Rectal smooth muscle tissue (tissue), 1 donor: ENCODE measurements at regions not wholly inside any gene's neighbourhood (a gene's known extent, or its start where the extent isn't known, plus 50 kb on each side); places are given as distances from the start of the nearest gene placed in this dataset.

ENCODE experiments used
- H3K27ac ChIP-seq: one replicate; pipeline ENCODE4 v1.7.0; 2013; ENCODE audit warnings: low read depth, low read length, inconsistent platforms
- H3K27me3 ChIP-seq: one replicate; pipeline ENCODE4 v1.7.0; 2013; ENCODE audit warnings: low read length; ENCODE audit not compliant: control insufficient read depth, insufficient read depth
- H3K36me3 ChIP-seq: one replicate; pipeline ENCODE4 v1.7.0; 2013; ENCODE audit warnings: low read length; ENCODE audit not compliant: control insufficient read depth, insufficient read depth
- H3K4me1 ChIP-seq: one replicate; pipeline ENCODE4 v1.7.0; 2013; ENCODE audit warnings: low read length; ENCODE audit not compliant: control insufficient read depth, insufficient read depth
- H3K4me3 ChIP-seq: one replicate; pipeline ENCODE4 v1.7.0; 2013; ENCODE audit warnings: low read length
- H3K9ac ChIP-seq: one replicate; pipeline ENCODE4 v1.7.0; 2013; ENCODE audit warnings: low read length

DNA sequence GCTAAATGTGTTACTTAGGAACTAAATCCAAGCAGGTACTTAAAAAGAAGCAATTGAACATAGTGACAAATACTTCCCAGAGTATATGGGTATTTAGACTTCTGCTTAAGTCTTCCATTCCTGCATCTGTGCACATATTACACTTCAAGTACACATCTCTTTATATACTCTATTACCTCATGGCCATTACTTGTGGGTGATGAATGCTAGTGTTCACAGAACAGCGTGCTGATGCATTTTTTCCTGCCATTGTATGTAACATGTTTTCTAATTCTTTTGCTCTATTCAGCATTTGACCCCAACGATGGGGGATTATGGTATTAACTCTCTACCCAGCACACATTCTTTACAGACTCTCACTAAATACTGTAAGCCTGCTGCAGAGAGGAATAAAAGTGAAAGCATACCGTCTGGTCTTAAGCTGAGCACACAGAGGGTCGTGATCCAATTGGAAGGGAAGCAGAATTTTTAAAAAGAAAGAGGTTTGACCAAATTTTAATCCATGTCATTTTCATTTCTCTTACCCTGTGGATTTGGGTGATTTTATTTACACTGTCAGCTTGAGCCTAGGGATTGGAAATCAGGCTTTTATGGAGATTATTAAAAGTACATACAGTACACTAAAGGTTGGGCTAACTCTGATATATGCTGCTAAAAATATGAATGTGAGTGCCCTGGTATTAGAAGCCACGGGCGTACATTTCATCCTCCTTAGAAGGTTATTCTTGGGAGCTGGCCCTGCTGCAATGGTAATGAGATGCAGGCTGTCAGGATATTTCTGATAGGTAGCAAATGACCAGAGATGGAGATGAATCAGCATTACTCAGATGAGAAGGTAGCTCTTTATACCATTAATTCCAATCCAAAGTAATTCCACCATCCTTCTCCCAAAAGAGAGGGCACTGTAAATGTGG, 95.5 kb upstream of the PROX1 start:
- no peaks in the 10 kb centered on the region for H3K27me3 ChIP-seq
- no peak overlapping the region for H3K4me3 ChIP-seq
- no peaks in the 10 kb centered on the region for H3K36me3 ChIP-seq
- no peak overlapping the region for H3K27ac ChIP-seq
- H3K9ac ChIP-seq, result no peak overlapping the region
- H3K4me1 ChIP-seq, result no peaks in the 10 kb centered on the region

DNA sequence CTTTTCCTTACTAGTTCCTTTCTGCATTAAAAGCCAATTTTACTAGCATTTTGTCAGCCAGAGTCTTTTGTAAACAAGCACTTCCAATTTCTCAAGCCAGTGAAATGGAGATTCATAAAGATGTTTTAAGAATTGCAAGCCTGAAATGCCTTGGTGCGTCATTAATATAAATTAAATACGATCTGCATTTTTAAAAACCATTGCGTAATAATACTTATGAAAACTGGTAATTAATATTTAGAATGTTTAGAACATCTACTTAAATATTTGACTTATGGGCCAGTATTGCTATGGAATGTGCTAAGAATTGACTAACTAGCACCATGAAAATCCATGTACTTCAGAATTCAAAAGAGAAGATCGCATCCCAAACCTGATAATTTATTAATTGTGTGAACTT, 89.1 kb upstream of the PROX1 start:
- no peaks in the 10 kb centered on the region for H3K27me3 ChIP-seq
- H3K9ac ChIP-seq, result no peak overlapping the region
- no peaks in the 10 kb centered on the region for H3K4me1 ChIP-seq
- H3K36me3 ChIP-seq, result no peaks in the 10 kb centered on the region
- no peak overlapping the region for H3K4me3 ChIP-seq
- no peak overlapping the region for H3K27ac ChIP-seq

DNA sequence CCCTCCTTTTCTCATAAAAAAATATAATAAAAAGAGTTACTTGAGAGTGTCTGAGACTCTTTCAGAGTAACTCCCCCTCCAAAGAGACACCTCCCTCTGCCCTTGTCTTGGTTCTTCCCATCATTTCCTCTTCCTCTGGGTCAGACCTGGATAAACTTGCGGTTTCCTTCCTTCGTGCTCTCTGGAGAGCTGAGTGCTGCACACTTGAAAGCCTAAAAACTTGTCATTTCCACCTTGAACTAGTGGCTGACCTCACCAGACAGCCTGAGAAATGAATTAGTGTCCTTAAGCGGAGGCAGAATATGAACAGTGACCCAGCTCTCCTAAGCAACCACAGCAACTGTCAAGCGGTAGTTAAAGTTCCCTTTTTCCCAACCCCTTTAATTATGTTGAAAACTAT, 88.4 kb upstream of the PROX1 start:
- Histone ChIP-seq H3K4me1 (no peaks in the 10 kb centered on the region), H3K9ac (no peak overlapping the region), H3K27ac (no peak overlapping the region), H3K4me3 (no peak overlapping the region), H3K27me3 (no peaks in the 10 kb centered on the region), H3K36me3 (no peaks in the 10 kb centered on the region)

DNA sequence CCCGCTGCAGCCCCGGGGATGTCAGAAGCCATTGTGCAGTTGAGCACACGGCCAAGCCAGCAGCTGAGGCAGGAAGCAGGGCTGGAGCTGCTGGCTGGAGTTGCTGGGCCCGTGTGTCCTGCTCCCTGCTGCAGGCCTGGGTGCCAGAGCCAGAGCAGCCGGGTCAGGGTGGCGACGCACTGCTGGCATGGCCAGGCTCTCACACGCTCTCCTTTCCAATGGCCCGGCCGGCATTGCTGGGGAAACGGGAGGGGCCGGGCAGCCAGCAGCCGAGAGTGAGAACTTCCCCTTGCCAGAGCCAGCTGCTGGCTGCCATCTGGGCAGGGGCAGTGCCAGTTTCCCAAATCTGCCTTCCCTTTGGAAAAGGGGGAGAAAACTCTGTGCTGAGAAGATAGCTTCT, 82.4 kb upstream of the PROX1 start:
- Histone ChIP-seq H3K4me1 (no peaks in the 10 kb centered on the region), H3K27ac (no peak overlapping the region), H3K9ac (no peak overlapping the region), H3K4me3 (no peak overlapping the region), H3K36me3 (no peaks in the 10 kb centered on the region), H3K27me3 (no peaks in the 10 kb centered on the region)

DNA sequence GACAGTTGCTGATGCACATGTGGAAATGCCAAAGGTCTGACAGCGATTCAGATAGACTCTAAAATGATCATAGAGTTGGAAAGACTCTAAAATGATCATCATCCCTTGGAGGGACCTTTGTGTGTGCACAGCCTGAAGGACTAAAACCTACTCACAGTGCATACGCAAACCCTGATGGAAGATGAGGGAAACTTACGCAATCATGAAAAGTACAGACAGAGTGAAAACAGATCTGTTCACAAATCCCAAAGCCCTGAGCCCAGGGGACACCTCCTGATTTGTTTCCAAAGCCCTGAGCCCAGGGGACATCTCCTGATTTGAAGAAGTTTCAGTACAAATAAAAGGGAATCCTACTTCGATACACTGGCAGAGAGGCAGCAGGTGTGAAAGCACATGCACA, 79.3 kb upstream of the PROX1 start:
- no peak overlapping the region for H3K9ac ChIP-seq
- no peaks in the 10 kb centered on the region for H3K27me3 ChIP-seq
- no peaks in the 10 kb centered on the region for H3K4me1 ChIP-seq
- no peaks in the 10 kb centered on the region for H3K36me3 ChIP-seq
- no peak overlapping the region for H3K4me3 ChIP-seq
- no peak overlapping the region for H3K27ac ChIP-seq

DNA sequence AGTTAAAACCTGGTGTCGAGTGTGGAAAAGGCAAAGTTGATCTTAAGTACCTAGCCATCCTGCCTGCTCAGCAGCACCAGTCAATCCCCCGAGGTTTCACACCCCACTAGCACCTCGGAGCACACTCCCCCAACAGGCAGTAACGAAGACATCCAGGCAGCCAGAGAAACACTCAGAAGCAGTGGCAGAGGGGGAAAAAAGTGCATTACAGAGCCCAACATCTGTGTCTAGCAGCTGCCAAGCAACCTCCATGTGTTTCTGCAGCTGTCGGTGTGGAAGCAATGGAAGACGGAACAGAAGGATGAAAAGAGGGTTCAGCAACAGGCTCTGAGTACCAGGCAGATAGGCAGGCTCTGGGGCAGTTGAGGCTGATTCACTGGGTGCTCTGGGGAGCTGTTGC, 73.4 kb upstream of the PROX1 start:
- H3K4me1 ChIP-seq, result no peaks in the 10 kb centered on the region
- no peaks in the 10 kb centered on the region for H3K36me3 ChIP-seq
- H3K9ac ChIP-seq, result no peak overlapping the region
- H3K4me3 ChIP-seq, result no peak overlapping the region
- H3K27ac ChIP-seq, result no peak overlapping the region
- H3K27me3 ChIP-seq, result no peaks in the 10 kb centered on the region

DNA sequence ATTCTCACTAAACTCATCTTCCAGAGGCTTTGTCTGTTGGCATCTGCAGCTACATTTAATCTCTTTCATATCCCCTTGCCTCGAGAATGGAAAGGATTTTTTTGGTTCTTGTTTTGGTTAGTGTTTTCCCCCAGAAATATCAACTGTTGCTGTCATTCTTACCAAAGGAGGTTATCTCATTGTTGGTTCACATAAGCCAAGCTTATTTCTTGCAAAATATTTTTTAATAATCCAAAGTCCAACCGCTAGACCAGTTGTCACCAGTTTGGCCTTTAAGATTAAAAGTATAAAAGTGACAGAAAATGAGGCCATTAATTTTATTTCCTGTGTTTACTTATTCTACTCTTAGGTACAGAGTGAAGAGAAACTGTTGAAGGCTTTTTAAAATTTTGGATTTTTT, 66.5 kb upstream of the PROX1 start:
- H3K36me3 ChIP-seq, result no peaks in the 10 kb centered on the region
- no peak overlapping the region for H3K9ac ChIP-seq
- no peaks in the 10 kb centered on the region for H3K4me1 ChIP-seq
- no peak overlapping the region for H3K4me3 ChIP-seq
- no peaks in the 10 kb centered on the region for H3K27me3 ChIP-seq
- no peak overlapping the region for H3K27ac ChIP-seq

DNA sequence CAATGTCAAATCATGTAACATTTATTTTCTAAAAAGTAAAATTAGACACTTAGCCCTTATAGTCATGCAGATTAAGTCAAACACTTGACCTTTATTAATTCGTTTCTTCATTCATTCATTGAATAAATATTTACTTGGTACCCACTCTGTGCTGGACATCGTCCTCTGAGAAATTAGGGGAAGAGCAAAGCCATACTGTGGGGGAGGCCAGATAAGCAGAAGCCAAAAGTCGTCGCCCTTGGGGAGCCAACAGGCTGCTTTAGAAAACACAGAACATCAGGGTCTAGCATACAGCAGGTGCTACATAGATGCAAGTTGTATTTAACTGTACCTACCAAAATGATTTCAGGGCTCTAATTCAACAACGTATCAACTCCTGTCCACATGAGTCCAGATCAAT, 66.1 kb upstream of the PROX1 start:
- Histone ChIP-seq H3K4me1 (no peaks in the 10 kb centered on the region), H3K27ac (no peak overlapping the region), H3K27me3 (no peaks in the 10 kb centered on the region), H3K4me3 (no peak overlapping the region), H3K9ac (no peak overlapping the region), H3K36me3 (no peaks in the 10 kb centered on the region)

DNA sequence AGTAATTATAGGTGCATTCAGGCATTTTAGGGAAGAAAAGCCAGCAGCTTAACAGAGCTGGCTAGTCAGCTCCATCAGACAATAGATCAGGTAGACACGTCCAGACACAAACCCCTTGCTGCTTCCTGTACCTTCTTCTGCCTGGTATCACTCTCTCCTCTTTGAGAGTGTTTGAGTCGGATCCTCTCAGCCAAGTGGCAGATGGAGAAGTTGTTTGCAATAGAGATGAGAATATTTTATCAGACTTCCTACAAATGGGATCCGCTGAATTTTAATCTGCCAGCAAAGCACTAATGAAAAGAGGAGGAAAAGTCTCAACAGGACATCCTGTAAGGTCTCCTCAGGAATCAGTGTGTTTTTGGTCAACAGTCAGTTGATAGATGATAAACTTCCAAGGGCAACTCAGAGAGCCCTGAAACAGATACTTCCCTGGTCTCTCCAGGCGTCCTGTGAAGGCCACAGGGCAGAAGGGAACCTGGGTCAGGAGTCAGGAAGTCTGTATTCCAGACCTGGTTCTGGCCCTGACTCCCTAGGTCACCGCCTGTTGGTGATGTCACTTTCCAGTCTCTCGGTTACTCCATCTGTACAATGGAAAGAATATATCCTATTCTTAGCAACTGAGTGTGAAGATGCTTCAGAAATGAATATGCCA, 62.1 kb upstream of the PROX1 start:
- no peak overlapping the region for H3K4me3 ChIP-seq
- H3K9ac ChIP-seq, result no peak overlapping the region
- no peaks in the 10 kb centered on the region for H3K4me1 ChIP-seq
- H3K27me3 ChIP-seq, result no peaks in the 10 kb centered on the region
- H3K27ac ChIP-seq, result no peak overlapping the region
- H3K36me3 ChIP-seq, result no peaks in the 10 kb centered on the region

DNA sequence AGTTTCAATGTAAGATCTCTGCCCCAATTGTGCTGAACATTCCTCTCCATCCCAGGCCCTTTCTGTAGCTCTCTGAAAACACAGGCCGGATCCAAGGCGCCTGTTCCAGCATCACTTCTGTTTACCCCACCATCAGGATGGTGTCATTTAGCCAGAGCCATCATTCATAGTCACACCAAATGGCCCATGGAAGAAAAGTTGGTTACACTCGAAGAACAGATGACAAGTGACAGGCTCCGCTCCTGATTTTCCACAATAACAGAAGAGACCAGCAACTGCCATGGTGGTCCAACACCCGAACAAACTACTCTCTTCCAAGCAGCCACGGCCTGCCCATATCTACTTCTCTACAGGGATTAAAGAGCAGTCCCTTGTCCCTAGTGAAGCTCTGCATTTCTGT, 59.9 kb upstream of the PROX1 start:
- no peaks in the 10 kb centered on the region for H3K4me1 ChIP-seq

DNA sequence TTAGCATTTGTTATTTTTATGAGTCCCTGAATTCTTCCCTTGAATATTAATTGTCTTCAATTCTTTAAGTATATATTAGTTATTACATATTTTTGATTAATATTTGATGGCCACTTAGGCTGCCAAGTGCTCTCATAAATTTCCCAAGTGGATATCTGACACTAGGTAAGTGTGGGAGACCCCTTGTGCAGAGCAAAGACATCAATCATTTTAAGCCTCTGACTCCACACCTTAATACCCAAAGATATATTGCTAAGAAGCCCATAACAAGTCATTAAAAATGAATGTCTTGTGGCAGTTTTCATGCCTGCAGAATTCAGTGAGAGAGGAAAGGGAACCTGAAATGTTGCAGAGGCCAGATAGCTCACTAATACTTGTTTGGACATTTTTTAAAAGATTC, 58.4 kb upstream of the PROX1 start:
- no peak overlapping the region for H3K9ac ChIP-seq
- no peaks in the 10 kb centered on the region for H3K36me3 ChIP-seq
- no peaks in the 10 kb centered on the region for H3K4me1 ChIP-seq
- no peak overlapping the region for H3K4me3 ChIP-seq
- H3K27me3 ChIP-seq, result no peaks in the 10 kb centered on the region
- H3K27ac ChIP-seq, result no peak overlapping the region

More for the DNA sequence above, 59.9 kb upstream of the PROX1 start:
- H3K27me3 ChIP-seq, result no peaks in the 10 kb centered on the region
- no peak overlapping the region for H3K27ac ChIP-seq
- H3K36me3 ChIP-seq, result no peaks in the 10 kb centered on the region
- no peak overlapping the region for H3K4me3 ChIP-seq
- no peak overlapping the region for H3K9ac ChIP-seq

DNA sequence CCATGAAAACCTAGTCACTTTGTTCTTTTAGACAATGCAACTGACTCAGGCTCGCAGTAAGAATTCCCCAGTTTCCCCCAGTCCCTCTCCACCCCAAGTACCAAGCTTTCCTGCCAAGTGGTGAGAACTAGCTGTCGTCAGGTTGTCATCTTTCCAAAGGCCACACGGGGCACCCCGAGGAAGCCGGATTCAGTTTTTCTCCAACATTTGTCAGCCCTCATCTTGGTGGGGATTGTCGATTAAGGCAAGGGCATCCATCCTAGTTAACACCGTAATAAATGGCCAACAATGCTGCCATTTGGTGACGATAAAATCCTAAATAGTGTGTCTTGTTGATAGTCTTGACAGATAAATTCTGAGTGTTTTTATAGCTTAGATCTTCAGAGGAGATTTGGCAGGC, 55.9 kb upstream of the PROX1 start:
- Histone ChIP-seq H3K4me1 (no peaks in the 10 kb centered on the region), H3K27me3 (no peaks in the 10 kb centered on the region), H3K27ac (no peak overlapping the region), H3K36me3 (no peaks in the 10 kb centered on the region), H3K4me3 (no peak overlapping the region), H3K9ac (no peak overlapping the region)

DNA sequence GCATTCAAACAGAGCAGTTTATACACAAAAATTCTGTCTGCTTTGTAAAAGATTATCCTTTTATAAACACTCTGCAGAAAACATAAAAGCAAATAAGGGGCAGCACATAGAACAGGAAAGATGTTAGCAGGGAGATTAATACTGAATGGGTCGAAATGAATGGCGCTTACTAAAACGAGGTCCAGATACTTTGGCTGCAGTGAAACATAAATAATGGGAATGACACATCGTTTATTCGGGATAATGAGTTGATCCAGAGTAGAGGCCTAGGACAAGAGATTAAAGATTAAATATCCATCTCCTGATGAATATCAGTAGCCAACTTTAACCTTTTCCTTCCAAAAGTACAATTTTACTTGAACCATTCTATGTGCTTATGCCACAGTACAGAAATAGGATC, 54.4 kb upstream of the PROX1 start:
- H3K36me3 ChIP-seq, result no peaks in the 10 kb centered on the region
- H3K9ac ChIP-seq, result no peak overlapping the region
- no peaks in the 10 kb centered on the region for H3K27me3 ChIP-seq
- H3K4me3 ChIP-seq, result no peak overlapping the region
- H3K4me1 ChIP-seq, result no peaks in the 10 kb centered on the region
- no peak overlapping the region for H3K27ac ChIP-seq
